GM23248 (cell line): ENCODE measurements at regions not wholly inside any gene's neighbourhood (a gene's known extent, or its start where the extent isn't known, plus 50 kb on each side); places are given as distances from the start of the nearest gene placed in this dataset.

ENCODE experiments used
- DNase-seq: peaks from one replicate; pipeline ENCODE4 v3.0.0-alpha.2; 2015
- H2AFZ ChIP-seq: fragments of 200-600 bp; sonication (generic); 2 replicates; pipeline ENCODE4 v1.6.1; 2016; ENCODE audit warnings: antibody characterized with exemption
- H3F3A ChIP-seq: fragments of 200-600 bp; sonication (generic); 2 replicates; pipeline ENCODE4 v1.6.1; 2016; ENCODE audit warnings: mild to moderate bottlenecking, antibody characterized with exemption, mixed run types; ENCODE audit not compliant: insufficient read depth
- H3K27ac ChIP-seq: fragments of 200-600 bp; sonication (generic); 2 replicates; pipeline ENCODE4 v1.5.1; 2016; ENCODE audit warnings: mild to moderate bottlenecking
- H3K27me3 ChIP-seq: fragments of 200-600 bp; sonication (generic); replicated peaks from 2 replicates; pipeline ENCODE4 v1.6.1; 2016; ENCODE audit warnings: mild to moderate bottlenecking; ENCODE audit not compliant: insufficient read depth
- H3K36me3 ChIP-seq: fragments of 200-600 bp; sonication (generic); 2 replicates; pipeline ENCODE4 v1.6.1; 2016; ENCODE audit warnings: low read depth, mild to moderate bottlenecking
- H3K4me1 ChIP-seq: fragments of 200-600 bp; sonication (generic); 2 replicates; pipeline ENCODE4 v1.6.1; 2016; ENCODE audit warnings: mild to moderate bottlenecking; ENCODE audit not compliant: insufficient read depth
- H3K4me2 ChIP-seq: fragments of 200-600 bp; sonication (generic); one replicate; pipeline ENCODE4 v1.6.1; 2016; ENCODE audit warnings: mild to moderate bottlenecking; ENCODE audit not compliant: unreplicated experiment
- H3K4me3 ChIP-seq: fragments of 200-600 bp; sonication (generic); 2 replicates; pipeline ENCODE4 v1.5.1; 2016; ENCODE audit warnings: mild to moderate bottlenecking
- H3K79me2 ChIP-seq: fragments of 200-600 bp; sonication (generic); 2 replicates; pipeline ENCODE4 v1.6.1; 2016; ENCODE audit warnings: mild to moderate bottlenecking; ENCODE audit not compliant: insufficient read depth
- H3K9ac ChIP-seq: fragments of 200-600 bp; sonication (generic); 2 replicates; pipeline ENCODE4 v1.6.1; 2016; ENCODE audit warnings: mild to moderate bottlenecking
- H3K9me2 ChIP-seq: fragments of 200-600 bp; sonication (generic); 2 replicates; pipeline ENCODE4 v1.6.1; 2016; ENCODE audit warnings: mixed run types, mild to moderate bottlenecking, moderate library complexity; ENCODE audit not compliant: insufficient read depth
- H3K9me3 ChIP-seq: fragments of 200-600 bp; sonication (generic); one replicate; pipeline ENCODE4 v1.6.1; 2017; ENCODE audit warnings: low read depth
- H4K20me1 ChIP-seq: fragments of 200-600 bp; sonication (generic); 2 replicates; pipeline ENCODE4 v1.6.0; 2016; ENCODE audit not compliant: insufficient read depth
- EZH2 ChIP-seq: fragments of 200-600 bp; sonication (generic); IDR thresholded peaks from 2 replicates; pipeline ENCODE4 v1.6.1; 2018; ENCODE audit warnings: antibody characterized with exemption, mild to moderate bottlenecking; ENCODE audit not compliant: insufficient read depth, poor library complexity, severe bottlenecking
- EZH2phosphoT487 ChIP-seq: fragments of 200-600 bp; sonication (generic); IDR thresholded peaks from 2 replicates; pipeline ENCODE4 v1.6.1; 2018; ENCODE audit warnings: antibody characterized with exemption, moderate library complexity, mild to moderate bottlenecking, low read depth; ENCODE audit not compliant: insufficient read depth
- WGBS, 2 experiments: methylation state at CpG; one replicate each; pipeline ENCODE4 v1.1.6; 2015 to 2017; ENCODE audit warnings: low lambda C conversion rate in 2 of 2, low coverage in 1 of 2; ENCODE audit errors: missing lambda C conversion rate in 2 of 2; 5-methylcytosine and 5-hydroxymethylcytosine counted together
- in situ Hi-C: fragments of 300-500 bp; cut with MboI; formaldehyde crosslinking; loops from 2 replicates; pipeline ENCODE4 v1.15.0; 2020

DNA sequence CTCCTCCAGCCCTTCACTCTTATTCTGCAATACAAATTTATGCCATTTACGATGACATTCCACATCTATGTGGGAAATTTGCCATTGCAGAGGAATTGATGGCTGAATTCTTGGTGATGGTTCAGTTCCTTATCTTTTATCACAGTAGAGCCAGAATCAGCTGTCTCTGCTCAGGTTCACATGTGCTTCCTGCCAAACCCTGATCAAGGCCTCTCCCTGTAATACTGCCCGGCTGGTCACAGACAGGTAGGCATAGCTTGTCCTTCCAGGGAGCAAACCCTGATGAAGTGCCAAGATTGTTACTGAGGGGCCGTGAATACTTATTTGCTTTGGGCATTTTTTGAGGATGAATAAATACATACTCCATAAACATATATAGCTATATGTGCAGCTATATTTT, 450.0 kb downstream of the NSUN3 start:
- Histone ChIP-seq H3K4me3 (no peak overlapping the region), H3F3A (no peaks in the 10 kb centered on the region), H3K4me2 (no peak overlapping the region), H3K27ac (no peak overlapping the region), H3K4me1 (no peaks in the 10 kb centered on the region), H4K20me1 (no peaks in the 10 kb centered on the region), H3K36me3 (no peaks in the 10 kb centered on the region), H3K9ac (no peak overlapping the region), H3K9me2 (no peaks in the 10 kb centered on the region), H3K9me3 (no peaks in the 10 kb centered on the region), H3K27me3 (no peaks in the 10 kb centered on the region), H3K79me2 (no peaks in the 10 kb centered on the region), H2AFZ (no peak overlapping the region)
- in situ Hi-C loops = no loop called here
- TF ChIP-seq EZH2 (no peak), EZH2phosphoT487 (no peak)
- WGBS, 2 experiments = 38 to 44% methylated on average over 3 of the region's 3 CpGs
- DNase-seq = no peak

DNA sequence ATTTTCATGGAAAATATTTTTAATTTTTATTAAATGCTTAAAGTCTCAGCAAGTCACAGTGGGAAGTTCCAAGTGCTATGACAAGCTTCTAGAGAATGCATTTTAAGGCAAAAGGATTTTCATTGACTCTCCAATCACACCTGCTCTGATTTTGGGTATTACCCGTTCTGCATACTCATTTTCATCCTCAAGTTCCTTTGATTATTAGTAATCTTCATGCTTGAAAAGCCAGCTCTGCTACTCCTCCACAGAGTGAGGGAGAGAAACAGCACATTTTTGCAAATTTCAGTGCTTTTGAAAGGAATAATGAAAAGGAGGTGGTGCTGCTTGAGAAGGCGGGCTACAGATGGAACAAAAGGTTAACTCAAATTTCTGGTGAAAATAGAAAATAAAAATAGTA, 450.7 kb downstream of the NSUN3 start:
- TF ChIP-seq EZH2phosphoT487 (no peak), EZH2 (no peak)
- Histone ChIP-seq H3K79me2 (no peaks in the 10 kb centered on the region), H3K4me3 (no peak overlapping the region), H4K20me1 (no peaks in the 10 kb centered on the region), H2AFZ (no peak overlapping the region), H3F3A (no peaks in the 10 kb centered on the region), H3K27me3 (no peaks in the 10 kb centered on the region), H3K9me2 (no peaks in the 10 kb centered on the region), H3K4me2 (no peak overlapping the region), H3K36me3 (no peaks in the 10 kb centered on the region), H3K27ac (no peak overlapping the region), H3K9me3 (no peaks in the 10 kb centered on the region), H3K9ac (no peak overlapping the region), H3K4me1 (no peaks in the 10 kb centered on the region)
- in situ Hi-C loops = no loop called here
- 3 to 5% methylated on average over 2 of the region's 2 CpGs for WGBS, 2 experiments
- DNase-seq = no peak

DNA sequence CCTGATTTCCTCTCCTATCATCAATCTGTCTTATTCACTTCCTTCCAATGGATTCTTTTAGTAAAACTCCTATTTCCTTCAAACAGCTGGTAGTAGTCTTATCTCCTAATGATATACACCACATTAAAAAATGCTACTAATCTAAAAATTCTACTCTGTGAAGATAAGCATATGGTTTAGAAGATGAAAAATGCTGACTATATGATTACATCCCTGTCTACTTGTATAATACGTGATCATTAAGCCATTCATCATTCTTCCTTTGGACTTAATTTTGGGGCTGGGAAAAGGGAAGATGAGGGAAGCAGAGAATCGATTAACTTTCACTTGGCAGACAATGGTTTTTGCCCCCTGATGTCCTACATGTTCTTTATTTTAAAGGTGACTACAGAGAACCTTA, 453.1 kb downstream of the NSUN3 start:
- no peaks in the 10 kb centered on the region for H3K36me3 ChIP-seq
- H3F3A ChIP-seq = no peaks in the 10 kb centered on the region
- no peaks in the 10 kb centered on the region for H3K27me3 ChIP-seq
- no peak for TF ChIP-seq EZH2
- TF ChIP-seq EZH2phosphoT487 = no peak
- no peaks in the 10 kb centered on the region for H3K9me2 ChIP-seq
- 16 to 20% methylated on average over 2 of the region's 2 CpGs for WGBS, 2 experiments
- H3K4me3 ChIP-seq = no peak overlapping the region
- in situ Hi-C loops = no loop called here
- H3K4me2 ChIP-seq = no peak overlapping the region
- no peaks in the 10 kb centered on the region for H4K20me1 ChIP-seq
- H3K9ac ChIP-seq = no peak overlapping the region
- no peaks in the 10 kb centered on the region for H3K4me1 ChIP-seq
- no peaks in the 10 kb centered on the region for H3K79me2 ChIP-seq
- no peak for DNase-seq
- no peak overlapping the region for H2AFZ ChIP-seq
- no peaks in the 10 kb centered on the region for H3K9me3 ChIP-seq
- H3K27ac ChIP-seq = no peak overlapping the region

DNA sequence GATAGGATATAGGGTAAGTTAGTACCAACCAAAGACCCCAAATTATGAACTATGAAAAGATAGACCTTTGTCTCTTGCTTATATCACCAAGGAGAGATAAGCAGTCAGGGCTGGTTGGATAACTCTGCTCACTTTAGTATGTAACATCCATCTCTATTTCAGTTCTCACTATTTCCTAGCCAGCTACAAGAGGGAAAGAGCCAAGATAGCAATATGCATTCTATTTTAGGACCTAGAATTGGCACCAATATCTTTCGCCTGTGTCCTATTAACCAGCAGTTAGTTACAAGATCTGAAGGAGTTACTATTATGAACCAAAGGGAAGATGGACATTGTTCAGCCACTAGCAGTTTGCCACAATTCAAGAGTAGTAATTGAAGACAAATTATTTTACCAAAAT, 457.5 kb downstream of the NSUN3 start:
- Histone ChIP-seq H3K9me3 (no peaks in the 10 kb centered on the region), H3F3A (no peaks in the 10 kb centered on the region), H2AFZ (no peak overlapping the region), H3K27me3 (no peaks in the 10 kb centered on the region), H3K79me2 (no peaks in the 10 kb centered on the region), H4K20me1 (no peaks in the 10 kb centered on the region), H3K9ac (no peak overlapping the region), H3K4me2 (no peak overlapping the region), H3K27ac (no peak overlapping the region), H3K4me3 (no peak overlapping the region), H3K9me2 (no peaks in the 10 kb centered on the region), H3K4me1 (no peaks in the 10 kb centered on the region), H3K36me3 (no peaks in the 10 kb centered on the region)
- DNase-seq = no peak
- in situ Hi-C loops = no loop called here
- TF ChIP-seq EZH2phosphoT487 (no peak), EZH2 (no peak)
- WGBS, 2 experiments = 0% methylated on average over 1 of the region's 1 CpG

DNA sequence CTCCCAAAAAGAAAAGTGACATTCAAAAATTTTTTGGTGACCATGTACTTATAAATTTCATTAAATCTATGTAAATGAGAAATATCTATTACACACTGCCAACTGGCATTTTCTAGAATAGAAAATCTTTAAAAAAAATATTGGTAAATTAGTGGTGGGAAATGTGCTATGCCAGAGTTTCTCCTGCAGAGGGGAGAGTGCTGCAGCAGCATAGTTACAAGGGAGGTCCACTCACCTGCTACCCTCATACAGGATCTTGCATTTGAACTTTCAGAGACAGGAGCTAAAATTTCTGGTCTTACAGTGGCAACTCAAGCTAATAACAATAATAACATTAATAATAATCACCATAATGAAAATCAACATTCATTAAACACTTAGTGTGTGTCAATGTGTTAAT, 459.6 kb downstream of the NSUN3 start:
- no peak overlapping the region for H3K9ac ChIP-seq
- H4K20me1 ChIP-seq = no peaks in the 10 kb centered on the region
- H3K79me2 ChIP-seq = no peaks in the 10 kb centered on the region
- no peak overlapping the region for H3K4me2 ChIP-seq
- no peak for TF ChIP-seq EZH2phosphoT487
- no peak for TF ChIP-seq EZH2
- no peaks in the 10 kb centered on the region for H3K36me3 ChIP-seq
- no peaks in the 10 kb centered on the region for H3K4me1 ChIP-seq
- in situ Hi-C loops = no loop called here
- no peak overlapping the region for H2AFZ ChIP-seq
- no peak overlapping the region for H3K4me3 ChIP-seq
- no peak overlapping the region for H3K27ac ChIP-seq
- no peaks in the 10 kb centered on the region for H3K9me2 ChIP-seq
- DNase-seq = no peak
- H3K9me3 ChIP-seq = no peaks in the 10 kb centered on the region
- no peaks in the 10 kb centered on the region for H3K27me3 ChIP-seq
- no peaks in the 10 kb centered on the region for H3F3A ChIP-seq
